ENCODE measurements at regions not wholly inside any gene's neighbourhood (a gene's known extent, or its start where the extent isn't known, plus 50 kb on each side); places are given as distances from the start of the nearest gene placed in this dataset.
A peak's percentile ranks its signal among the peaks of the same experiment; 100 is the strongest.
"Not testable (repeated sequence)": the region's sequence is repeated elsewhere in the genome, so short reads cannot be mapped to it uniquely, and the experiment has no call there.

GRCh38 chr10:30762620-30763019 lies 133.1 kb upstream of the LYZL2 start:
- DNase-seq: peak; percentile 29

DNA sequence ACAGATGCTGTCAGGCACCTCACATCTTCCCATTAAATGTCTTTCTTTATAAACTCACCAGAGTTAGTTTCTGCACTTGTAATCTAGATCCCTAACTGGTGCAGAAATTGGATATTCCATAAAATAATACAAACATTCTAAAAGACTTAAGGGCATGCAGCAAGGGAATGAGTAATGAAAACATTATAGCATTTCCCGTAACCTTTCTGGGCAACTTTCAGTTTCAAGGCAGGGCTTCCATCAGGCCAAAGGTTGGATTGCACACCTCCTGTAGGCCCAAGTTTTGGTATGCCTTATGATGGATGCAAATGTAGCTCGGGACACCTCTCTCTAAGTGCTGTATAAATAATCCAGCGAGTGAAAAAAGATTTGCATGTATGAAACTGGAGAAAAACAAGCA lies 129.9 kb upstream of the LYZL2 start:
- DNase-seq: peak; percentile 50

DNA sequence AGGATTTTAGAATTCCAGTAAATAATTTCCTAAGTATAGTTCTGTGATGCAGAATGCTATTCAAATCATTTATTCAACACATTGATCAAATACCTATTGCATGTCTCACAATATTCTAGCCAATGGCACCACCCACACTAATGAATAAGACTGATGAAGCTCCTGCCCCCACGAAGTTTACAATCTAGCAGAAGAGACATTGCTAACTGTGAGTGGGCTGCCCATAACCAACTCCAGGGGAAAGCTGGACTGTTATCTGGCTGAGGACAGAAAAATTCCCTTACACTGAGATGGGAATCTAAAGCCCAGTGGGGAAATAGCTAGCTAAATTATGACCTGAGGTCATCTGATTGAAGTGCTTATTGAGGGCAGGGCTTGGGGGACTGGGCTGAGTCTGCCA lies 128.8 kb upstream of the LYZL2 start:
- DNase-seq: no peak

DNA sequence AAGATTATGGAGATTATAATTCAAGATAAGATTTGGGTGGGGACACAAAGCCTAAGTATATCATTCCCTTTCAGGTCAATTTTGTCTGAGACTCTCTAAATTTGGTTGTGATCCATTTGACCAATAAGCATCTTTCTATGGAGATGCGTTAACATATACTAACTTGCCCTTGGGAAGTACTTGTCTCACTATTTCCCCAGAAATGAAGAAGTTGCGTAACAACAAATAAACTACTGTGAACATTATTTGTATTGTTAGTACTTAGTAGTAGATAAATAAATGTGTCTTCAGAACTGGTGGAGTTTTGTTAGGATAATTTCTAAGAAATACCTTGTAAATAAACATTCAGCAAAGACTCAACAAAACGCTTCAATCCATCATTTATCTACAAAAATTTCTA lies 127.3 kb upstream of the LYZL2 start:
- DNase-seq: no peak

DNA sequence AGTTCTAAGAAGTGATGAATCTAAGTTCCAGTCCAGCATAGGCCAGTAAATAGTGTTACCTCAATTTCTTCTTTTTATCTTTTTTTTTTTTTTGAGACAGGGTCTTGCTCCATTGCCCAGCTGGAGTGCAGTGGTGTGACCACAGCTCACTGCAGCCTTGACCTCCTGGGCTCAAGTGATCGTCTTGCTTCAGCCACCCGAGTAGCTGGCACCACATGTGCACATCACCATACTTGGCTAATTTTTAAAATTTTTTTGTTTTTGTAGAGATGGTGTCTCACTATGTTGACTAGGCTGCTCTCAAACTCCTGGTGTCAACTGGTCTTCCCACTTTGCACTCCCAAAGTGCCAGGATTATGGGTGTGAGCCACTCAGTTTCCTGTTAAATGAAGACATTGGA lies 126.6 kb upstream of the LYZL2 start:
- DNase-seq: no peak

DNA sequence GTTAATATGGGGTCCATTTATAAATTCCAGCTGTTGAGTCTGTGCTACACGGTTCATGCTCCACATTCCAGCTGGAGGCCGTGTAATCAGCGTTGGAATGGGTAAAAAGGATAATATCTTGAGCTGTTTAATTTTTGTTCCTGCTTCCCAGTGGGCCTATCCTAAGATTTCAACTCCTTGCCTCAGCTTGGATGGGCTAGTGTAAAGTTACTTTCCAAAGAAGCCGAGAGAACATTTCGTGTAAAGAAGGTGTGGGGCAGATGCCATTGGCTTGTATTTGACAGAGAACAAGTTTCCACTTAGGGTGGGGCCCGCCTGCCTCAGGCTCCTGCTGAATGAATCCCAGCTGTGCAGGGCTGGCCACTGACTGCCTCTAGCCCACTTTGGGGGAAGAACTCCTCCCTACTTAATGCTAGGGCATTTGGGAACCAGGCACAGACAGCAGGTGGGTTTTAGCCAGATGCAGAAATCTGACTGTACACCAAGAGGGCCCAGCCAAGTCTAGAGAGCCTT lies 125.9 kb upstream of the LYZL2 start:
- no peak for DNase-seq

- no peak for DNase-seq
These were observed 122.9 kb upstream of the LYZL2 start for GRCh38 chr10:30752481-30752881.

DNA sequence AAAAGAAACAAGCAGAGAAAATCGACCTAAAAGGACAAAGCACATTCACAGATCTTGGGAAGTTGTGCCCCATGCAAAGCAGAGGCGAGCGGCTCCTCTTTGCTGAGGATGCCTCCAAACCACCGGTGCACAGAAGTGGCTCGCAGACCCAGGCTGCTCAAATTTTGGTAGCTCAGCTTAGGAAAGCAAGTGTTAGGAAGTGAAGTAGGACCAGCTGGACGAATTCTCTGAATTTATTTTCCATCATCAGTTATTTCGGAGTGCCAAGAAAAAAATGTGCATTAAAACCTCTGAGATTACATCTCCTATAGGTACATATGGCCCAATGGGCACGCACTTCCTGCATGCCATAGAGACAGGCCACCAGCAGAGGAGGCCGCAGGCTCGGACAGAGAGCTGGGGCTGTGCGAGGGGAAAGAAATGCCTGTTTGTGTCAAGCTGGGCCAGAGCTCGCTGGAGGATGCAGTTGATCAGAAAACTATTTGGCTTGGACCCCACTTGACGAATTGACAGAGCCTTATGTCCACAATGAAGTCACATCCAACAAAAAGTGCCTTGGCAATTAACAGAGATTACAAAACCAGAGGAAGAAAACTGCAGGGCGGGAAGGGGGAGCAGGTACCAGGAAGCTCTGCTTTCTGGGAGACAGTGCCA lies 122.3 kb upstream of the LYZL2 start:
- no peak for DNase-seq

DNA sequence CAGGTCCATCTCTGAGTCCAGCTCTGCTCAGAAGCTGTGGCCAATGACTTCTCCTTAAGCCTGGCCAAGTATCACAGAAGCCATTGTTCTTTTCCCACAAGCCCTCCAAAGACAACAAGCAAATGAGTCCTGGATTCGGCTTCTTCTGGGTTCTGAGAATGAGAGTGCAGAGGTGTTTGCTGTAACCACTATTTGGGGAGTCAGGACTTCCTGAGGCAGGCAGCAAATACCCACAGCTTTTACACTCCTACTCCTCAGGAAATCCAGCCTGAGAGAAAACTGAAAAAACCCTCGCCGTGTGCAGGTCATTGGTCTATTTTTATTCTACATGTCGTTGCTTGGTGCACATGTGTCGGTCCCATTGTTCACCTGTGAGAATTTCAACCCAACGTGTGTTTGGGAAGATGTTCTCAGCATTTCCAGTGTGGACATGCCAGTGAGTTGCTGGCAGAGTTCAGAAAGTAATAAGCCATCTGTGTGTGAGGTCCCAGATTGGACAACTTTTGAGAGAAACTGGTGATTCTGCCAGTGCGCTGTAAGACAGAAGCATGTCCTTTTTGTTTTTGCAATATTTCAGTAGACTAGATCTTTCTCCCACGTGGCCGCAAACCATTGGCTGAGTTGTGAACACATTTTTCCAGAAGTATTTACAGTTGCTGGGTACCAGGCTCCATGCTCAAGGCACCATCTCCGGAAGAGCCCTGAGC lies 121.6 kb upstream of the LYZL2 start:
- DNase-seq: no peak

GRCh38 chr10:30749385-30749784 lies 119.8 kb upstream of the LYZL2 start:
- DNase-seq: no peak

- no peak for DNase-seq
These were observed 118.8 kb upstream of the LYZL2 start for GRCh38 chr10:30748152-30748973.

GRCh38 chr10:30747633-30748032 lies 118.1 kb upstream of the LYZL2 start:
- no peak for DNase-seq

- DNase-seq: no peak
These were observed 116.4 kb upstream of the LYZL2 start for GRCh38 chr10:30745953-30746352.

DNA sequence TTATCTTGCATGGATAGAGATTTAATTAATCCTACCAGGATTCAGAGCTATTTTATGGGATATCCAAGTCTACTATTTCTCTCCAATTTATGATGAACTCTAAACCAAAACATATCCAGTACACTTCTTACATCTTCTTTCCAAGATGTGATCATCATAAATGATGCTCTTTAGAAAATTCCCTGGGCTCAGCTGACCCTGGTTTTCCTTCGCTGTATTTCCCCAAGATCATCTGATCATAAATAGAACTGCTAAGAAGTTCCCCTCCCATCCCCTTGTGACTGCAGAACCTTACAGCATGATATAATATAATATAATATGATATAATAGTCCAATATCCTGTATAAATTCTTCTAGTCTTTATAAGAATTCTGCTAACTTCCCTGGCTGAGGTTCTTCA lies 114.6 kb upstream of the LYZL2 start:
- DNase-seq: peak; percentile 66

DNA sequence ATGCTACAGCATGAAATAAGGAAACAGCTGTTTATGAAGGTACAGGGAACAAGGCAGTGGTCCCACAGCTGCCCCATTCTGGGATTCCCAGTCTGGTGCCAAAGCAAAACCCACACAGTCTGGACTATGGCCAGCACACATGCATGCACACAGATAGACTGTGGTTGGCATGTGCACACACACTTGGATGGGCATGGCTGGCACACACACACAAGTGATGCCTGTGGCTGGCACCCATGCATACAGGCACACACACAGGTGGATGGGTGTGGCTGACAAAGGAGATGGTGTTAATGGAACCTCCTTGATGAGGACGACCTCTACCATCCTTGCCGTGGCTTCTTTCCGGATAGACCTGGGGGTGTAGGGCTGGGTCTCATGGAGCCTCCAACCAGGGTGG lies 114.0 kb upstream of the LYZL2 start:
- no peak for DNase-seq

GRCh38 chr10:30742471-30742870 lies 112.9 kb upstream of the LYZL2 start:
- DNase-seq: peak; percentile 33

- not testable (repeated sequence) for DNase-seq
These were observed 111.2 kb upstream of the LYZL2 start for GRCh38 chr10:30740774-30741173.

GRCh38 chr10:30738416-30738815 lies 108.9 kb upstream of the LYZL2 start:
- DNase-seq: no peak

DNA sequence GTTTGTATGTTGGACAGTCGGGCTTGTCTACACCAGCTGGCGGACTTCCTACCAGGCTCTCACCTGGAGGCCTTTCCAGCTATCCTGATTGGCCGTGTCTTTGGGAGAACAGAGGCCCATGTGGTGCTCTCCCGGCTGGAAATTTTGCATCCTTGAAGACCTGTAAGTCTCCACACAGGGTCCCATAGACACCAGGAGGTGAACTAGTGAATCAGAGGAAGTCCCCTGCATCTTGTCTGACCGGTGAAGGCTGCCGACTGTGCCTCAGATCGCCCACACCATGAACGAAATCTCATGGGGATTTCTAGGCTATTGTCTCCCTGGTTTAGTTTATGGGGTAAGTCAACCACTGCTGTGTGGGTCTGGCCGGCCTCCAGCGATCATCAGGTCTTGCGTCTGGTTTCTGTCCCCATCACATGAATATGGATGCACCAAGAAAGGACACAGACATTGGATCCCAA lies 108.4 kb upstream of the LYZL2 start:
- no peak for DNase-seq

- peak; percentile 54 for DNase-seq
These were observed 107.2 kb upstream of the LYZL2 start for GRCh38 chr10:30736685-30737232.

- DNase-seq: no peak
These were observed 105.3 kb upstream of the LYZL2 start for GRCh38 chr10:30734901-30735300.

DNA sequence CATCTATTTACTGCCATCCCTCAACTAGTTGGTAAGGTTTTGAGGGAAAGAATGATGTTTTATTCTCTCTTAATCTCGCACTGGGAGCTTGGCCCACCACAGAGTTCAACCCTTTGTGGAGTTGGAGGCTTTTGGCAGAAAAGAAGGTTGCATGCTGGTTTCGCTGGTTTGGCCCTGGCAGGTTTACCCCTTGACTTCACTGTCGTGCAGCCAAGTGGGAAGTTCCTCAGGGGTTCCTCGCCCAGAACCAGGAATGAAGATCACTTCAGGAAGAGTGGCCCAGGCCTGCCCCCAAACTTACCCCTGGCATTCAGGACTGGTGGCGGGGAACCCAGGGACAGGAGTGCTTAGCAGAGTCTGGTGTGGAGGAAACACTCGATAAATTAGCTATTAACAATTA lies 103.1 kb upstream of the LYZL2 start:
- DNase-seq: no peak

- DNase-seq: no peak
These were observed 102.4 kb upstream of the LYZL2 start for GRCh38 chr10:30731963-30732362.
